ENCODE measurements at regions not wholly inside any gene's neighbourhood (a gene's known extent, or its start where the extent isn't known, plus 50 kb on each side); places are given as distances from the start of the nearest gene placed in this dataset.

GRCh38 chr4:29722253-29722652, 997.9 kb upstream of the PCDH7 start:
- Histone ChIP-seq H3K27ac (ENCODE audit: low read length) (no peak overlapping the region), H2AFZ (ENCODE audit: low read depth, low read length) (no peak overlapping the region), H3K4me3 (ENCODE audit: low read length) (no peak overlapping the region), H3K9me2 (ENCODE audit: insufficient read depth, low read length) (no peaks in the 10 kb centered on the region), H3K27me3 (ENCODE audit: insufficient read depth, low read depth, low read length) (no peaks in the 10 kb centered on the region), H3K9ac (ENCODE audit: low read length) (no peak overlapping the region), H3K79me2 (replicated peaks; ENCODE audit: insufficient read depth, low read length) (no peaks in the 10 kb centered on the region), H3K9me3 (ENCODE audit: low read length) (no peaks in the 10 kb centered on the region), H3K36me3 (ENCODE audit: insufficient read depth, low read length) (no peaks in the 10 kb centered on the region), H3K4me2 (ENCODE audit: low read length) (no peak overlapping the region), H4K20me1 (ENCODE audit: insufficient read depth) (no peaks in the 10 kb centered on the region), H3F3A (ENCODE audit: insufficient read depth, low read length, poor library complexity, severe bottlenecking) (no peaks in the 10 kb centered on the region)
- TF ChIP-seq MXI1 (conservative IDR thresholded peaks at IDR 0.05; ENCODE audit: poor library complexity, severe bottlenecking) = no peak
- TF ChIP-seq, protein P1, sequence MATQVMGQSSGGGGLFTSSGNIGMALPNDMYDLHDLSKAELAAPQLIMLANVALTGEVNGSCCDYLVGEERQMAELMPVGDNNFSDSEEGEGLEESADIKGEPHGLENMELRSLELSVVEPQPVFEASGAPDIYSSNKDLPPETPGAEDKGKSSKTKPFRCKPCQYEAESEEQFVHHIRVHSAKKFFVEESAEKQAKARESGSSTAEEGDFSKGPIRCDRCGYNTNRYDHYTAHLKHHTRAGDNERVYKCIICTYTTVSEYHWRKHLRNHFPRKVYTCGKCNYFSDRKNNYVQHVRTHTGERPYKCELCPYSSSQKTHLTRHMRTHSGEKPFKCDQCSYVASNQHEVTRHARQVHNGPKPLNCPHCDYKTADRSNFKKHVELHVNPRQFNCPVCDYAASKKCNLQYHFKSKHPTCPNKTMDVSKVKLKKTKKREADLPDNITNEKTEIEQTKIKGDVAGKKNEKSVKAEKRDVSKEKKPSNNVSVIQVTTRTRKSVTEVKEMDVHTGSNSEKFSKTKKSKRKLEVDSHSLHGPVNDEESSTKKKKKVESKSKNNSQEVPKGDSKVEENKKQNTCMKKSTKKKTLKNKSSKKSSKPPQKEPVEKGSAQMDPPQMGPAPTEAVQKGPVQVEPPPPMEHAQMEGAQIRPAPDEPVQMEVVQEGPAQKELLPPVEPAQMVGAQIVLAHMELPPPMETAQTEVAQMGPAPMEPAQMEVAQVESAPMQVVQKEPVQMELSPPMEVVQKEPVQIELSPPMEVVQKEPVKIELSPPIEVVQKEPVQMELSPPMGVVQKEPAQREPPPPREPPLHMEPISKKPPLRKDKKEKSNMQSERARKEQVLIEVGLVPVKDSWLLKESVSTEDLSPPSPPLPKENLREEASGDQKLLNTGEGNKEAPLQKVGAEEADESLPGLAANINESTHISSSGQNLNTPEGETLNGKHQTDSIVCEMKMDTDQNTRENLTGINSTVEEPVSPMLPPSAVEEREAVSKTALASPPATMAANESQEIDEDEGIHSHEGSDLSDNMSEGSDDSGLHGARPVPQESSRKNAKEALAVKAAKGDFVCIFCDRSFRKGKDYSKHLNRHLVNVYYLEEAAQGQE (IDR thresholded peaks at IDR 0.05; ENCODE audit: borderline replicate concordance) = no peak
- no peak for TF ChIP-seq EZH2 (IDR thresholded peaks at IDR 0.05; ENCODE audit: borderline replicate concordance, insufficient read depth, low read length, poor library complexity, severe bottlenecking)
- no peak for TF ChIP-seq EP300 (conservative IDR thresholded peaks at IDR 0.05; ENCODE audit: poor library complexity, severe bottlenecking)
- no peak for TF ChIP-seq CTCF (IDR thresholded peaks at IDR 0.05; ENCODE audit: poor library complexity, severe bottlenecking)
- no peak for TF ChIP-seq POLR2AphosphoS5 (IDR thresholded peaks at IDR 0.05)
- TF ChIP-seq RAD21 (conservative IDR thresholded peaks at IDR 0.05) = no peak
- no peak for TF ChIP-seq TAF1 (IDR thresholded peaks at IDR 0.05; ENCODE audit: low read depth)
- no peak for TF ChIP-seq SMC3 (conservative IDR thresholded peaks at IDR 0.05; ENCODE audit: poor library complexity)

DNA sequence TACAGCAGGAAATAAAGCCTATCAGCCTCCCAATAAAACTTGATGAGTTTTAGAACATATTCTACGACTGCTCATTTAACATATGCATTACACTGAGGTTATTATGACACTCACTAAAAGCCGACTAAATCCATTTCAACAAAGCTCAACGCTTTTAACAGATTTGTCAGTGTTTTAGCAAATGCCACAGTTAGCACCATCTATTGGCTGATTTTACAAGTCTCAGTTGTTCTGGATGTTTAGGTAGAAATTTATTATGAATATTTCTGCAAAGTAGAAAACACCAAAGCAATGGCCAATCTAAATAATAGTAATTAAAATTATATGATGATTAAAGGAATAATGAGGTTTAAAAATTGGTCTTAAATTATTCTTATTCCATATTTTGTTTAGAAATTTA, 993.2 kb upstream of the PCDH7 start:
- Histone ChIP-seq H3K79me2 (replicated peaks; ENCODE audit: insufficient read depth, low read length) (no peaks in the 10 kb centered on the region), H4K20me1 (ENCODE audit: insufficient read depth) (no peaks in the 10 kb centered on the region), H3K27me3 (ENCODE audit: insufficient read depth, low read depth, low read length) (no peaks in the 10 kb centered on the region), H3K4me2 (ENCODE audit: low read length) (no peak overlapping the region), H3K9me2 (ENCODE audit: insufficient read depth, low read length) (no peaks in the 10 kb centered on the region), H3K9me3 (ENCODE audit: low read length) (no peaks in the 10 kb centered on the region), H3K27ac (ENCODE audit: low read length) (no peak overlapping the region), H3K4me3 (ENCODE audit: low read length) (no peak overlapping the region), H3K9ac (ENCODE audit: low read length) (no peak overlapping the region), H2AFZ (ENCODE audit: low read depth, low read length) (no peak overlapping the region), H3K36me3 (ENCODE audit: insufficient read depth, low read length) (no peaks in the 10 kb centered on the region), H3F3A (ENCODE audit: insufficient read depth, low read length, poor library complexity, severe bottlenecking) (no peaks in the 10 kb centered on the region)
- TF ChIP-seq CTCF (IDR thresholded peaks at IDR 0.05; ENCODE audit: poor library complexity, severe bottlenecking) = no peak
- TF ChIP-seq, protein P1 (IDR thresholded peaks at IDR 0.05; ENCODE audit: borderline replicate concordance) = no peak
- no peak for TF ChIP-seq RAD21 (conservative IDR thresholded peaks at IDR 0.05)

All from neural cell (in vitro differentiated cells).